ENCODE measurements at regions not wholly inside any gene's neighbourhood (a gene's known extent, or its start where the extent isn't known, plus 50 kb on each side); places are given as distances from the start of the nearest gene placed in this dataset.
A peak's percentile ranks its signal among the peaks of the same experiment; 100 is the strongest.
"Not testable (repeated sequence)": the region's sequence is repeated elsewhere in the genome, so short reads cannot be mapped to it uniquely, and the experiment has no call there.

- DNase-seq = no peak
These were observed 592.0 kb downstream of the BNC2 start for GRCh38 chr9:16278326-16278999.

GRCh38 chr9:16281707-16282106 lies 588.8 kb downstream of the BNC2 start:
- DNase-seq = no peak

- DNase-seq = peak in 1 of 2 experiments; percentile 22
These were observed 588.3 kb downstream of the BNC2 start for GRCh38 chr9:16282216-16282615.

GRCh38 chr9:16282718-16283117 lies 587.8 kb downstream of the BNC2 start:
- no peak for DNase-seq

- DNase-seq = no peak
These were observed 584.3 kb downstream of the BNC2 start for GRCh38 chr9:16286160-16286559.

- DNase-seq = no peak
These were observed 580.8 kb downstream of the BNC2 start for GRCh38 chr9:16289639-16290038.

GRCh38 chr9:16290169-16290568 lies 580.3 kb downstream of the BNC2 start:
- no peak for DNase-seq

GRCh38 chr9:16291921-16292320 lies 578.5 kb downstream of the BNC2 start:
- no peak for DNase-seq

- no peak for DNase-seq
These were observed 576.9 kb downstream of the BNC2 start for GRCh38 chr9:16293610-16294009.

GRCh38 chr9:16294133-16294770 lies 576.2 kb downstream of the BNC2 start:
- DNase-seq = peak; percentile 22 to 53

- DNase-seq = not testable (repeated sequence)
These were observed 575.5 kb downstream of the BNC2 start for GRCh38 chr9:16294940-16295339.

GRCh38 chr9:16299368-16299767 lies 571.1 kb downstream of the BNC2 start:
- DNase-seq = not testable (repeated sequence)

- no peak for DNase-seq
These were observed 567.0 kb downstream of the BNC2 start for GRCh38 chr9:16303506-16303905.

GRCh38 chr9:16304301-16304700 lies 566.2 kb downstream of the BNC2 start:
- no peak for DNase-seq

- no peak for DNase-seq
These were observed 563.9 kb downstream of the BNC2 start for GRCh38 chr9:16306586-16306985.

- DNase-seq = no peak
These were observed 562.8 kb downstream of the BNC2 start for GRCh38 chr9:16307626-16308195.

- no peak for DNase-seq
These were observed 561.8 kb downstream of the BNC2 start for GRCh38 chr9:16308645-16309044.

GRCh38 chr9:16309082-16309468 lies 561.4 kb downstream of the BNC2 start:
- no peak for DNase-seq

GRCh38 chr9:16309469-16310271 lies 560.8 kb downstream of the BNC2 start:
- peak; percentile 65 to 82 for DNase-seq

GRCh38 chr9:16310278-16311110 lies 560.0 kb downstream of the BNC2 start:
- DNase-seq = no peak

- DNase-seq = no peak
These were observed 558.4 kb downstream of the BNC2 start for GRCh38 chr9:16312116-16312515.

GRCh38 chr9:16312962-16313546 lies 557.4 kb downstream of the BNC2 start:
- no peak for DNase-seq
